Chondrocyte (in vitro differentiated cells): ENCODE measurements at regions not wholly inside any gene's neighbourhood (a gene's known extent, or its start where the extent isn't known, plus 50 kb on each side); places are given as distances from the start of the nearest gene placed in this dataset.

Experiments
- DNase-seq: peaks from one replicate; pipeline ENCODE4 v3.0.0; 2021; ENCODE audit warnings: mixed read lengths, low spot score
- H3K27ac Mint-ChIP-seq: one replicate; pipeline ENCODE4 v1.8.0; 2021; ENCODE audit warnings: mild to moderate bottlenecking, moderate library complexity, mixed read lengths; ENCODE audit not compliant: unreplicated experiment
- H3K27me3 Mint-ChIP-seq: 2 replicates; pipeline ENCODE4 v1.8.0; 2021; ENCODE audit warnings: low read depth, mixed read lengths
- H3K36me3 Mint-ChIP-seq: 2 replicates; pipeline ENCODE4 v1.8.0; 2021; ENCODE audit warnings: low read depth, mixed read lengths
- H3K4me1 Mint-ChIP-seq: 2 replicates; pipeline ENCODE4 v1.8.0; 2021; ENCODE audit warnings: low read depth, mild to moderate bottlenecking, mixed read lengths
- H3K4me3 Mint-ChIP-seq: one replicate; pipeline ENCODE4 v1.8.0; 2021; ENCODE audit warnings: mild to moderate bottlenecking, moderate library complexity, mixed read lengths; ENCODE audit not compliant: unreplicated experiment
- H3K9me3 Mint-ChIP-seq: 2 replicates; pipeline ENCODE4 v1.8.0; 2021; ENCODE audit warnings: low read depth, mixed read lengths
- TF ChIP-seq, protein P1 (sequence below): fragments of 200-600 bp; sonication (generic); IDR thresholded peaks from 2 replicates; pipeline ENCODE4 v1.5.0; 2021; ENCODE audit warnings: antibody characterized with exemption, mild to moderate bottlenecking, moderate library complexity

DNA sequence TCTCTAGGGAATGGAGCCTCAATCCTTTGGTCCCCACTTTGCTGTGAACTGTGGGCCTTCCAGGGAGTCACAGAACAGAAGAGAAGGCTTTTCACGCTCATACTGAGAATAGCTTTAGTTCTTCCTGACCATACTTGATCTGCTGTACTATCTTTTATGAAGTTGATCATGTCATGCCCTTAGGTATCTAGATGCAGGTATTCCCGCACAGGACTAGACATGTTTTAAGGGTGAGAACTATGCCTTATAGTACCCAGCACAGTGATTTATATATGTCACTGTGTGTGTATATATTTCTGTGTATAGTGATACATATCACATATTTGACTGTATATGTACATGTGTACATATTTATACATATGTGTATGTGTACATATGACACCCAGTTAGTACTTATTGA is 358.4 kb upstream of the SEMA6D start:
- Mint-ChIP-seq H3K4me1 (no peaks in the 10 kb centered on the region), H3K27me3 (peaks cover 2% of the 10 kb centered on the region), H3K9me3 (no peaks in the 10 kb centered on the region), H3K36me3 (no peaks in the 10 kb centered on the region), H3K4me3 (no peak overlapping the region), H3K27ac (no peak overlapping the region)
- no peak for DNase-seq
- TF ChIP-seq, protein P1, sequence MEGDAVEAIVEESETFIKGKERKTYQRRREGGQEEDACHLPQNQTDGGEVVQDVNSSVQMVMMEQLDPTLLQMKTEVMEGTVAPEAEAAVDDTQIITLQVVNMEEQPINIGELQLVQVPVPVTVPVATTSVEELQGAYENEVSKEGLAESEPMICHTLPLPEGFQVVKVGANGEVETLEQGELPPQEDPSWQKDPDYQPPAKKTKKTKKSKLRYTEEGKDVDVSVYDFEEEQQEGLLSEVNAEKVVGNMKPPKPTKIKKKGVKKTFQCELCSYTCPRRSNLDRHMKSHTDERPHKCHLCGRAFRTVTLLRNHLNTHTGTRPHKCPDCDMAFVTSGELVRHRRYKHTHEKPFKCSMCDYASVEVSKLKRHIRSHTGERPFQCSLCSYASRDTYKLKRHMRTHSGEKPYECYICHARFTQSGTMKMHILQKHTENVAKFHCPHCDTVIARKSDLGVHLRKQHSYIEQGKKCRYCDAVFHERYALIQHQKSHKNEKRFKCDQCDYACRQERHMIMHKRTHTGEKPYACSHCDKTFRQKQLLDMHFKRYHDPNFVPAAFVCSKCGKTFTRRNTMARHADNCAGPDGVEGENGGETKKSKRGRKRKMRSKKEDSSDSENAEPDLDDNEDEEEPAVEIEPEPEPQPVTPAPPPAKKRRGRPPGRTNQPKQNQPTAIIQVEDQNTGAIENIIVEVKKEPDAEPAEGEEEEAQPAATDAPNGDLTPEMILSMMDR: no peak

DNA sequence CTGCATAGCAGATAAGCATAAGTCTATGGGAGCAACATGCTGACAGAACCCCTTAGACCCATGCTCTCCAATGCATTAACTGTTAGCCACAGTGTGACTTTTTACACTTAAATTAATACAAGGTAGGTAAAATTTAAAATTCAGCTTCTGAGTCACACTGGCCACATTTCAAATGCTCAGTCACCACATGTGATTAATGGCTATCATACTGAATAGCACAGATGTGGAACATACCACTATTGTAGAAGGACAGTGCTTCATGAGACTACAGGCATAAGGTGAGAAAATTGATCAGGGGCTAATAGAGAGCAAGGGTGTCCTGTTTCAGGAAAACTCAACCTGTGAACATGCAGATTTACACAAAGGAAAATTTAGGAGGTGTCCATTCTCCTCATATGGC is 357.0 kb upstream of the SEMA6D start:
- H3K4me3 Mint-ChIP-seq: no peak overlapping the region
- DNase-seq: no peak
- no peaks in the 10 kb centered on the region for H3K36me3 Mint-ChIP-seq

DNA sequence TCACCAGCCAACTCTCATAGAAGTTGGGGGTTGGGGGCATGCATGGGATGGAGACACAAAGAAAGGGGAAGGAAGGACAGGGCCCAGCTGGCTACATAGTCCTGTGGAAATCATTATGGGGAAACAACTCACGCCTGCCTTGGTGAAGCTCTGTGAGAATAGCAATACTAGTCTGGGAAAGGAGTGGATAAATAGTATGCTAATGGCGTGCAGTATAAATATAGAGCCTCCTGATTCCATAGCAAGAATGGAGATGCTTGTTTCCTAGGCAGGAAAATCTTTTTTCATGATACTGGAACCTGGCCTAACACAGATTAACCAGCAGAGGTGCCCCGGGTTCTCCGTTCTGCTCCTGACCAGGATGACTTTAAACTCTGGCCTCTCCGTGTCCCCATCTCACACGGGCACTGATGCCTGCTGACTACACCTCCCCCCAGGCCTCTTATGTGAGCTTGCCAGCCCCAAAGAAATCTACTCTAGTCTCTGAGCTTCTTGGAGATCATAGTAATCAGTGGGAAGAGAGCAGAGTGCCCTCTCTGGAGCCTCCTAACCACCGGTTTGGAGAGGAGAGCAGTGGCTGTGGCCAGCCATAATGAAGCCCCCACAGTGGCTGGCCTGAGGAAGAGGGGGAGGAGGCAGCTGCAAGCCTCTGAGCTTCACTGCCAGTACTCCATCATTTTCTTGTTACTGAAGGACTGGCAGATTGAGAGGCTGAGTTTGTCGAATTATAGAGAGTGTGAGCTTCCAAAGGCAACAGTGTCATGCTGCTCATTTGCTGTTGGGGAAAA is 355.0 kb upstream of the SEMA6D start:
- TF ChIP-seq, protein P1: no peak
- no peaks in the 10 kb centered on the region for H3K9me3 Mint-ChIP-seq
- H3K36me3 Mint-ChIP-seq: no peaks in the 10 kb centered on the region
- no peak overlapping the region for H3K4me3 Mint-ChIP-seq
- H3K27me3 Mint-ChIP-seq: no peaks in the 10 kb centered on the region
- no peak overlapping the region for H3K27ac Mint-ChIP-seq
- DNase-seq: no peak
- H3K4me1 Mint-ChIP-seq: no peaks in the 10 kb centered on the region

More for the DNA sequence above, 357.0 kb upstream of the SEMA6D start:
- Mint-ChIP-seq H3K9me3 (no peaks in the 10 kb centered on the region), H3K4me1 (no peaks in the 10 kb centered on the region), H3K27me3 (peaks cover 2% of the 10 kb centered on the region), H3K27ac (no peak overlapping the region)
- TF ChIP-seq, protein P1: no peak

DNA sequence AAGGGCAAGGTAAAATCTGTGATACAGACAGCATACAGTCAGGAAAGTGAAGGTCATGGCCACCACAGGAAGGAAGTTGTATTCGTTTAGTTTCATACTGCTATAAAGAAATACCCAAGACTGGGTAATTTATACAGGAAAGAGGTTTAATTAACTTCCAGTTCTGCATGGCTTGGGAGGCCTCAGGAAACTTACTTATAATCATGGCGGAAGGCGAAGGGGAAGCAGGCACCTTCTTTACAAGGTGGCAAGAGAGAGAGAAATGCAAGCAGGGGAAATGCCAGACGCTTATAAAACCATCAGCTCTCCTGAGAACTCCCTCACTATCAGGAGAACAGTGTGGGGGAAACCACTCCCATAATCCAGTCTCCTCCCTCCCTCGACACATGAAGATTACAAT is 353.7 kb upstream of the SEMA6D start:
- Mint-ChIP-seq H3K4me1 (no peaks in the 10 kb centered on the region), H3K9me3 (no peaks in the 10 kb centered on the region), H3K27ac (no peak overlapping the region), H3K27me3 (peaks cover under 1% of the 10 kb centered on the region), H3K4me3 (no peak overlapping the region), H3K36me3 (no peaks in the 10 kb centered on the region)
- TF ChIP-seq, protein P1: no peak
- DNase-seq: no peak

DNA sequence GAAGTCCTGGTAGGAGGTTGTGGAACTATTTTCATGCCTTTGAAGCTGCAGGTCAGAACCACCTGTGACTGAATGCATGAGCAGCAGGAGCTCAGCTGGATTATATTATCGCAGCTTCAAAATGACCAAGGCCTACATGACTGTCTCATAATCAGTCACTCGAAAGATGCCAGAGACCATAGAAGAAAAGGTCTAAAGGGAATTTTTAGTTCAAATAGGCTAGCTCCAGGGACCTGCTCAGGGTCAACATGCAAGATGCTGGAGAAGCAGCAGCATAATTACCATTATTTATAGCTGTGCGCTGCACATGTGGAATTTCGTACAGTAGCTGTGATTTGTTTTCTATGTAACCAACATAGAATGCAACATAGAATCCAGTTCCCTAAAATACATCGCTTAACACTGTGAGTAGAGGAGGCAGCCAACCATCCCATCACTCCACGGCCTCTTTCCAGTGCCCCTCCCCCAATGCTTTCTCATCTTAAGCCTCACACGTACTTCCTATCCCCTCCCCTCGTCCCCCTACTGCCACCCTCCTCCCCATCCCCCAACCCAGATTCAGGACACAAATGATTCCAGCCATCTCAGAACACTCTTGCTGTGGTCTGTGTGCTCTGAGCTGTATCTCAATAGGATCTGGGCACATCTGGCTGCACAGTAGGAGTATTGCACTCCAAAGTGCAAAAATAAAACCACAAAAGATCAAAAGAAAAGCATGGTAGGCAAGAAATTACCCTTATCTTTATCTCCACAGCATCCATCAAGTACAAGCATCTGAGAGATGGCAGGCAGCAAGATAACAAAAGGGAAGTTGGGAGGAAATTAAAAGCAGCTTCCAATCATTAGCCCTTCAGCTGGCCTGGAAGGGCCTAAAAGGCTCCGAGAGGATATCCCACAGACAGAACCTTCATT is 352.8 kb upstream of the SEMA6D start:
- no peak overlapping the region for H3K4me3 Mint-ChIP-seq
- no peak overlapping the region for H3K27ac Mint-ChIP-seq
- H3K4me1 Mint-ChIP-seq: no peaks in the 10 kb centered on the region
- peaks cover 5% of the 10 kb centered on the region for H3K27me3 Mint-ChIP-seq
- H3K36me3 Mint-ChIP-seq: no peaks in the 10 kb centered on the region
- no peaks in the 10 kb centered on the region for H3K9me3 Mint-ChIP-seq
- TF ChIP-seq, protein P1: no peak
- DNase-seq: no peak
